ENCODE measurements at regions not wholly inside any gene's neighbourhood (a gene's known extent, or its start where the extent isn't known, plus 50 kb on each side); places are given as distances from the start of the nearest gene placed in this dataset.

DNA sequence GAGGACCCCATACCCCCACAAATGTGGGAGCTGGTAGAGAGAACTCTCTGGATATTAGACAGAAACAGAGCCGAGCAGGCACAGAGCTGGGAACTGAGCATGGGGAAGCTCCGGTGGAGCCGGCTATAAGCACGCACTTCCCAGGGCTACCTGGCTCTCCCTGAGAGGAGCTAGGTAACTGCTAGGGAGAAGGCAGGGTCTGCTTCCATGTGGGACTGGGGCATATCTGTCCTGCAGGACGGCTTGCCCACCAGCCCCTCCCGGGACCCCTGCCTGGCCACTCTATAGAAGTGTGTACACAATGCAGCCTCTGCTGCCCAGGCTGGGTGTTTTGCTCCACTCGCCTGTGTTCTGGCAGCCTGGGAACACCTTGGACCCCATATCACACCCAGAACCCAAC, 1537.0 kb upstream of the CDH9 start:
- no peak for TF ChIP-seq TAF1 (IDR thresholded peaks at IDR 0.05; ENCODE audit: low read depth)
- TF ChIP-seq, protein P1, sequence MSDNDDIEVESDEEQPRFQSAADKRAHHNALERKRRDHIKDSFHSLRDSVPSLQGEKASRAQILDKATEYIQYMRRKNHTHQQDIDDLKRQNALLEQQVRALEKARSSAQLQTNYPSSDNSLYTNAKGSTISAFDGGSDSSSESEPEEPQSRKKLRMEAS (IDR thresholded peaks at IDR 0.05): no peak
- TF ChIP-seq EP300 (IDR thresholded peaks at IDR 0.05; ENCODE audit: borderline replicate concordance): no peak
- TF ChIP-seq, protein P2, sequence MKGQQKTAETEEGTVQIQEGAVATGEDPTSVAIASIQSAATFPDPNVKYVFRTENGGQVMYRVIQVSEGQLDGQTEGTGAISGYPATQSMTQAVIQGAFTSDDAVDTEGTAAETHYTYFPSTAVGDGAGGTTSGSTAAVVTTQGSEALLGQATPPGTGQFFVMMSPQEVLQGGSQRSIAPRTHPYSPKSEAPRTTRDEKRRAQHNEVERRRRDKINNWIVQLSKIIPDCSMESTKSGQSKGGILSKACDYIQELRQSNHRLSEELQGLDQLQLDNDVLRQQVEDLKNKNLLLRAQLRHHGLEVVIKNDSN (IDR thresholded peaks at IDR 0.05): no peak
- TF ChIP-seq NFIC (IDR thresholded peaks at IDR 0.05): no peak
- TF ChIP-seq CEBPB (IDR thresholded peaks at IDR 0.05): no peak
- TF ChIP-seq RAD21 (IDR thresholded peaks at IDR 0.05; ENCODE audit: low read depth): no peak

Data from Ishikawa (cell line).